ENCODE measurements at regions not wholly inside any gene's neighbourhood (a gene's known extent, or its start where the extent isn't known, plus 50 kb on each side); places are given as distances from the start of the nearest gene placed in this dataset.

DNA sequence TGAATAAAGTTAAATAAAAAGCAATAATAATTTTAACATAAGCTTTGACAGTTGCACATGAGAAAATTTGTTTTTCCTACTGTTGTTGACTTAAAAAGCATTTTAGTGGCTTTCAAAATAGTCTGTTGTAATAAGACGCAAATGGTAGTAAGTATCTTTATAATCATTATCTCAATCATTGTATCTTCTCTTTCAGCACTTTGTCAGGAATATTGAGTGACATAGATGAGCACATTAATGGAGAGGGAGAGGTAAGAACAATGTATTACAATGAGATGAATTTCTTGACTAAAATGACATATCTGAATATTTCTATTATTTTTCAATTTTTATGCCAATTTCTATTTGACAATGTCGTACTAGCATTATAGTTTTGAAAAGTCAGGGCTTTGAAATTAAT is 193.9 kb upstream of the MRPS30 start:
- no peak overlapping the region for H3K27ac ChIP-seq (ENCODE audit: insufficient read depth in 1 of 2, low read depth in 1 of 2, low read length in 2 of 2, poor library complexity in 1 of 2, severe bottlenecking in 2 of 2)
- no peaks in the 10 kb centered on the region for H3K36me3 ChIP-seq (ENCODE audit: control insufficient read depth in 4 of 4, insufficient read depth in 4 of 4, low read length in 3 of 4)
- no peaks in the 10 kb centered on the region for H3K9me3 ChIP-seq (ENCODE audit: control extremely low read depth in 1 of 5, control insufficient read depth in 4 of 5, insufficient read depth in 2 of 5, low read depth in 1 of 5, low read length in 4 of 5)
- H3K27me3 ChIP-seq (replicated peaks in 2 of 5; ENCODE audit: control insufficient read depth in 4 of 5, insufficient read depth in 5 of 5, low read length in 4 of 5): no peaks in the 10 kb centered on the region
- ChIA-PET CTCF (no interaction called here), POLR2A (interaction anchor here (0.7 kb wide), 1 partner anchor 62 kb away, joined by 3 read pairs; no protein-coding TSS in a partner anchor)
- DNase-seq: no peak
- WGBS (ENCODE audit: insufficient coverage): no CpG with 5 or more reads among the region's 2 CpGs
- no peak overlapping the region for H3K4me3 ChIP-seq (ENCODE audit: control insufficient read depth in 1 of 7, extremely low read depth in 1 of 7, insufficient read depth in 4 of 7, low read depth in 2 of 7, low read length in 6 of 7)
- no peaks in the 10 kb centered on the region for H3K4me1 ChIP-seq (ENCODE audit: control extremely low read depth in 1 of 4, control insufficient read depth in 4 of 4, insufficient read depth in 4 of 4, low read length in 3 of 4)

DNA sequence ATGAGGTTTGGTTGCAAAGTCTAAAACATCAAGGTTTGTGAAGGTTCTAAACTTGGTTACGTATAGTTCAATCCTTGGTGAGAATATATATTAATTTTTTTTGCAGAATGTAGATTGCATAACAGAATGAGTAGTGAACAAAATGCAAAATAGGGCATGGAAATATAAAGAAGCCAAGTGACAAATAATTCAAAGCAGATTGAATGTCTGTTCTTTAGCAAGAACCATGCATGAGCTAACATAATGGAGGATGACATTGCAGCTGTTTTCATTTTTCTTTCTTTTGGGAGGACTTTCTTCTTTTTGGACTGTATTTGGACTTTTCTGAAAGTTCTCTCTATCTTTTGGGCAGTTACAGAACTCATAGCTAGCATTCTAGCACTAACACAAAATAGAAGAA is 194.8 kb upstream of the MRPS30 start:
- ChIA-PET POLR2A (no interaction called here), CTCF (no interaction called here)
- no peak overlapping the region for H3K4me3 ChIP-seq (ENCODE audit: control insufficient read depth in 1 of 7, extremely low read depth in 1 of 7, insufficient read depth in 4 of 7, low read depth in 2 of 7, low read length in 6 of 7)
- no peaks in the 10 kb centered on the region for H3K27me3 ChIP-seq (replicated peaks in 2 of 5; ENCODE audit: control insufficient read depth in 4 of 5, insufficient read depth in 5 of 5, low read length in 4 of 5)
- no peak overlapping the region for H3K27ac ChIP-seq (ENCODE audit: insufficient read depth in 1 of 2, low read depth in 1 of 2, low read length in 2 of 2, poor library complexity in 1 of 2, severe bottlenecking in 2 of 2)
- no peak for DNase-seq
- H3K9me3 ChIP-seq (ENCODE audit: control extremely low read depth in 1 of 5, control insufficient read depth in 4 of 5, insufficient read depth in 2 of 5, low read depth in 1 of 5, low read length in 4 of 5): no peaks in the 10 kb centered on the region
- no peaks in the 10 kb centered on the region for H3K36me3 ChIP-seq (ENCODE audit: control insufficient read depth in 4 of 4, insufficient read depth in 4 of 4, low read length in 3 of 4)
- H3K4me1 ChIP-seq (ENCODE audit: control extremely low read depth in 1 of 4, control insufficient read depth in 4 of 4, insufficient read depth in 4 of 4, low read length in 3 of 4): no peaks in the 10 kb centered on the region
- WGBS (ENCODE audit: insufficient coverage): 100% methylated on average over 1 of the region's 1 CpG

DNA sequence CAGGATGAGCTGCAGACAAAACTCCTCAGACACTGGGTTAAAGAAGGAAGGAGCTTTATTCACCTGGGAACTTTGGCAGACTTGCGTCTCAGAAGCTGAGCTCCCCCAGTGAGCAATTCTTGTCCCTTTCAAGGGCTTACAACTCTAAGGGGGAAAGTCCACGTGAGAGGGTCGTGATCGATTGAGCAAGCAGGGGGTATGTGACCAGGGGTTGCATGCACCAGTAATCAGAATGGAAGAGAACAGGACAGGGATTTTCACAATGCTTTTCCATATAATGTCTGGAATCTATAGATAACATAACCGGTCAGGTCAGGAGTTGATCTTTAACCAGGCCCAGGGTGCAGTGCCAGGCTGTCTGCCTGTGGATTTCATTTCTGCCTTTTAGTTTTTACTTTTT is 202.8 kb upstream of the MRPS30 start:
- no peak overlapping the region for H3K27ac ChIP-seq (ENCODE audit: insufficient read depth in 1 of 2, low read depth in 1 of 2, low read length in 2 of 2, poor library complexity in 1 of 2, severe bottlenecking in 2 of 2)
- WGBS (ENCODE audit: insufficient coverage): 94% methylated on average over 5 of the region's 5 CpGs

DNA sequence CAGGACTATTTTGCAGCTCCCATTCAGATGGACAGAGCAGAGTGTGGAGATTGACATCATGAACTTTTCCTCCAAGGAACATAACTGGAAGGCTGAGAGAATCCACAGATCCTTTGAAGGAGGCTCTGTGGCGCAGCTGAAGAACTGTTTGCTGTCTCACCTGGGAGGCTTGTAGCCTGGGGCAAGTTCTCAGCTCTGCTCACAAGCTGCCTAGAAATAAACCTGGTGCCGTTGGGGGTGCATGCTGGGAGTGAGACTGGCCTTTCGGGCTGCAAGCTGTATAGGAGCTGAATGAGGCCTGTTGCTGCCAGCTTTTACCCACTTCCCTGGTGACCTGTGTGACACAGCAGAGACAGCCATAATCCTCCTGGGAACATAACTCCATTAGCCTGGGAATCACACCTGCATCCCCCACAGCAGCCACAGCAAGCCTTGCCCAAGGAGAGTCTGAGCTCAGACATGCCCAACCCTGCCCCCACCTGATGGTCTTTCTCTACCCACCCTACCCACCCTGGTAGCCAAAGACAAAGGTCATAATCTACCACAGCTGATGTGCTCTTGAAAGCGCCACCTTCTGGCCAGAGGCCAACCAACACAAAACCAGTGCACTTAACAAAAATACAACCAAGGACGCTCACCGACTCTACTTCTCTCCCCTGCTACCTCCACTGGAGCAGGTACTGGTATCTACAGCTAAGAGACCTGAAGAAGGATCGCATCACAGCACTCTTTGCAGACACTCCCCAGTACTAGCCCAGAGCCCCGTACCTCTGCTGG is 205.1 kb upstream of the MRPS30 start:
- 90% methylated on average over 5 of the region's 8 CpGs for WGBS (ENCODE audit: insufficient coverage)
- ChIA-PET POLR2A (no interaction called here), CTCF (no interaction called here)
- Histone ChIP-seq H3K36me3 (ENCODE audit: control insufficient read depth in 4 of 4, insufficient read depth in 4 of 4, low read length in 3 of 4) (no peaks in the 10 kb centered on the region), H3K27ac (ENCODE audit: insufficient read depth in 1 of 2, low read depth in 1 of 2, low read length in 2 of 2, poor library complexity in 1 of 2, severe bottlenecking in 2 of 2) (no peak overlapping the region), H3K9me3 (ENCODE audit: control extremely low read depth in 1 of 5, control insufficient read depth in 4 of 5, insufficient read depth in 2 of 5, low read depth in 1 of 5, low read length in 4 of 5) (no peaks in the 10 kb centered on the region), H3K4me1 (ENCODE audit: control extremely low read depth in 1 of 4, control insufficient read depth in 4 of 4, insufficient read depth in 4 of 4, low read length in 3 of 4) (no peaks in the 10 kb centered on the region), H3K27me3 (replicated peaks in 2 of 5; ENCODE audit: control insufficient read depth in 4 of 5, insufficient read depth in 5 of 5, low read length in 4 of 5) (no peaks in the 10 kb centered on the region), H3K4me3 (ENCODE audit: control insufficient read depth in 1 of 7, extremely low read depth in 1 of 7, insufficient read depth in 4 of 7, low read depth in 2 of 7, low read length in 6 of 7) (no peak overlapping the region)
- no peak for DNase-seq

More for the DNA sequence above, 202.8 kb upstream of the MRPS30 start:
- Histone ChIP-seq H3K9me3 (ENCODE audit: control extremely low read depth in 1 of 5, control insufficient read depth in 4 of 5, insufficient read depth in 2 of 5, low read depth in 1 of 5, low read length in 4 of 5) (no peaks in the 10 kb centered on the region), H3K4me1 (ENCODE audit: control extremely low read depth in 1 of 4, control insufficient read depth in 4 of 4, insufficient read depth in 4 of 4, low read length in 3 of 4) (no peaks in the 10 kb centered on the region), H3K27me3 (replicated peaks in 2 of 5; ENCODE audit: control insufficient read depth in 4 of 5, insufficient read depth in 5 of 5, low read length in 4 of 5) (no peaks in the 10 kb centered on the region), H3K4me3 (ENCODE audit: control insufficient read depth in 1 of 7, extremely low read depth in 1 of 7, insufficient read depth in 4 of 7, low read depth in 2 of 7, low read length in 6 of 7) (no peak overlapping the region), H3K36me3 (ENCODE audit: control insufficient read depth in 4 of 4, insufficient read depth in 4 of 4, low read length in 3 of 4) (no peaks in the 10 kb centered on the region)
- no peak for DNase-seq
- ChIA-PET CTCF (no interaction called here), POLR2A (no interaction called here)

DNA sequence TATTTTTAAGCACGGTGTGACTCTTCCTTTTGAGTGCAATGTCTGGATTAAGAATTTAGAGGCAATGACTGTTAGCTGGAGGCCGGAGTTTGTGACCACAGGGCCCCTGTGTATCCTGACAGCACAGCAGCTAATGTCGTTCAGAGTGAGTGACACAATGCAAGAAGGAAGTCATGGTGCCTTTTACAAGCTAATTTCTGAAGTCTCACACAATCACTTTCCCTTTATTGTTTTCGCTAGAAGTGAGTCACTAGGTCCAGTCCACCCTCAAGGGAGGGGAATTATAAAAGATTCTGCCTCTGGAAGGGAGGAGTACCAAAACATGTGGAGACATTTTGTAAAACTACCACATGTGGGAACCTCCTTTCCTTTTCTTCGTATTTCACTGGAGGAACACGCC is 185.5 kb upstream of the FGF10 start:
- CTCF ChIA-PET: no interaction called here
- Histone ChIP-seq H3K4me1 (ENCODE audit: control extremely low read depth in 1 of 4, control insufficient read depth in 4 of 4, insufficient read depth in 4 of 4, low read length in 3 of 4) (no peaks in the 10 kb centered on the region), H3K27ac (ENCODE audit: insufficient read depth in 1 of 2, low read depth in 1 of 2, low read length in 2 of 2, poor library complexity in 1 of 2, severe bottlenecking in 2 of 2) (no peak overlapping the region), H3K9me3 (ENCODE audit: control extremely low read depth in 1 of 5, control insufficient read depth in 4 of 5, insufficient read depth in 2 of 5, low read depth in 1 of 5, low read length in 4 of 5) (peaks cover 0 to 3% (median 0%) of the 10 kb centered on the region in 5 experiments), H3K27me3 (replicated peaks in 2 of 5; ENCODE audit: control insufficient read depth in 4 of 5, insufficient read depth in 5 of 5, low read length in 4 of 5) (no peaks in the 10 kb centered on the region), H3K4me3 (ENCODE audit: control insufficient read depth in 1 of 7, extremely low read depth in 1 of 7, insufficient read depth in 4 of 7, low read depth in 2 of 7, low read length in 6 of 7) (no peak overlapping the region), H3K36me3 (ENCODE audit: control insufficient read depth in 4 of 4, insufficient read depth in 4 of 4, low read length in 3 of 4) (no peaks in the 10 kb centered on the region)
- no peak for DNase-seq
- whole genome bisulfite sequencing (ENCODE audit: insufficient coverage): 8% methylated on average over 2 of the region's 6 CpGs
- POLR2A ChIA-PET: no interaction called here

DNA sequence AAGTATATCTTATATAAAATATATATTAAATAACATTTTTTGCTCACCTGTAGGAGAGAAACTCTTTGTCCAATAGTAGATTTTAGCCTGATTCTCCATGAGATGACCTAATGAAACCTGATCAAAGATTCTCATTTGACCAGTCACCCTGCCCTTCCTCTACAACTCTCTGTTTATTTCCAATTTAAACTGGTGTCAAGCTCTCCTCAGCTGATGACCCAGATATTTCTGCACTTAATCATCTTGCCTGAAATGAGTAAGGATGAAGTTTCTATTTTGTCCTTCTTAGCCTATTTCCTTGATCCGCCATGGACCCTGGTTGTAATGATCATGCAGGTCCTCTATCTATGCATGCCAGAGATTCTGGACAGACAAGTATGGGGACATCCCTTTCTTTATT is 179.3 kb upstream of the FGF10 start:
- no peaks in the 10 kb centered on the region for H3K4me1 ChIP-seq (ENCODE audit: control extremely low read depth in 1 of 4, control insufficient read depth in 4 of 4, insufficient read depth in 4 of 4, low read length in 3 of 4)
- POLR2A ChIA-PET: no interaction called here
- no peak overlapping the region for H3K27ac ChIP-seq (ENCODE audit: insufficient read depth in 1 of 2, low read depth in 1 of 2, low read length in 2 of 2, poor library complexity in 1 of 2, severe bottlenecking in 2 of 2)
- CTCF ChIA-PET: no interaction called here
- H3K27me3 ChIP-seq (replicated peaks in 2 of 5; ENCODE audit: control insufficient read depth in 4 of 5, insufficient read depth in 5 of 5, low read length in 4 of 5): no peaks in the 10 kb centered on the region
- no peaks in the 10 kb centered on the region for H3K36me3 ChIP-seq (ENCODE audit: control insufficient read depth in 4 of 4, insufficient read depth in 4 of 4, low read length in 3 of 4)
- H3K4me3 ChIP-seq (ENCODE audit: control insufficient read depth in 1 of 7, extremely low read depth in 1 of 7, insufficient read depth in 4 of 7, low read depth in 2 of 7, low read length in 6 of 7): no peak overlapping the region
- no CpG with 5 or more reads among the region's 1 CpG for WGBS (ENCODE audit: insufficient coverage)
- no peaks in the 10 kb centered on the region for H3K9me3 ChIP-seq (ENCODE audit: control extremely low read depth in 1 of 5, control insufficient read depth in 4 of 5, insufficient read depth in 2 of 5, low read depth in 1 of 5, low read length in 4 of 5)
- no peak for DNase-seq

DNA sequence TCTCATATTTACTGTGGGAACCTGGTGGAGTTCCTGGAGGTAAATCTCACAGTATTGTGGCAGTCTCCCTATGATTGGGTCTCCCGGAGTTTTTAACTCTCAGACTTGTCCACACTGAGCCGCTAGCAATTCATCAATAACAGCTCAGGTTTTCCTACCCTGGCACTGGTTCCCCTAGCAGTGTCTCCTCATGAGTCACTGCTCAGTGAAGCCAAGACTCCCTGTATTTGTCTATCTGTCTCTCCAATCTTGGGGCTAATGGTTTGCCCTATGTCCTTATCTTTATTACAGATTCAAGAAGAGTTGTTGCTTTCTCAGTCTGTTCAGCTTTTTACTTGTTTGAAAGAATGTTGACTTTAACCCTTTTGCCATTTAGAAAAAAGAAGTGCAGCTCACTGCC is 176.7 kb upstream of the FGF10 start:
- Histone ChIP-seq H3K27ac (ENCODE audit: insufficient read depth in 1 of 2, low read depth in 1 of 2, low read length in 2 of 2, poor library complexity in 1 of 2, severe bottlenecking in 2 of 2) (no peak overlapping the region), H3K9me3 (ENCODE audit: control extremely low read depth in 1 of 5, control insufficient read depth in 4 of 5, insufficient read depth in 2 of 5, low read depth in 1 of 5, low read length in 4 of 5) (no peaks in the 10 kb centered on the region), H3K36me3 (ENCODE audit: control insufficient read depth in 4 of 4, insufficient read depth in 4 of 4, low read length in 3 of 4) (no peaks in the 10 kb centered on the region), H3K27me3 (replicated peaks in 2 of 5; ENCODE audit: control insufficient read depth in 4 of 5, insufficient read depth in 5 of 5, low read length in 4 of 5) (no peaks in the 10 kb centered on the region), H3K4me3 (ENCODE audit: control insufficient read depth in 1 of 7, extremely low read depth in 1 of 7, insufficient read depth in 4 of 7, low read depth in 2 of 7, low read length in 6 of 7) (no peak overlapping the region), H3K4me1 (ENCODE audit: control extremely low read depth in 1 of 4, control insufficient read depth in 4 of 4, insufficient read depth in 4 of 4, low read length in 3 of 4) (no peaks in the 10 kb centered on the region)
- ChIA-PET CTCF (interaction anchor here (1.1 kb wide), 1 partner anchor 119 kb away, joined by 3 read pairs; no protein-coding TSS in a partner anchor), POLR2A (no interaction called here)
- 100% methylated on average over 1 of the region's 2 CpGs for WGBS (ENCODE audit: insufficient coverage)
- no peak for DNase-seq
